HepG2 (cell line): ENCODE measurements at regions not wholly inside any gene's neighbourhood (a gene's known extent, or its start where the extent isn't known, plus 50 kb on each side); places are given as distances from the start of the nearest gene placed in this dataset.
"Not testable (repeated sequence)": the region's sequence is repeated elsewhere in the genome, so short reads cannot be mapped to it uniquely, and the experiment has no call there.

ENCODE experiments used
- ATAC-seq: fragments of 200-7000 bp; cut with Tn5 transposase; 3 replicates; pipeline ENCODE4 v1.9.1; 2020; ENCODE audit warnings: mild to moderate bottlenecking, moderate library complexity
- BruUV-seq: library from RNA; stranded (reverse); fragments of 400-500 nt; replicated peaks from 2 replicates; lab custom pipeline; 2021; lab: Mats Ljungman, UMichigan
- CTCF ChIA-PET: fragments of 300-600 bp; formaldehyde crosslinking; extraction: SDS; loops from one replicate; lab custom pipeline; 2021; ENCODE audit warnings: low total read pairs, inconsistent platforms, low intra/inter-chr PET ratio; lab: Yijun Ruan, JAX
- POLR2A ChIA-PET: fragments of 350-600 bp; sonication (Branson Sonifier 250); formaldehyde crosslinking; loops from one replicate; lab custom pipeline; 2020; ENCODE audit warnings: antibody characterized with exemption, inconsistent platforms; lab: Yijun Ruan, JAX
- DNase-seq: peaks from one replicate; pipeline ENCODE4 v3.0.0-alpha.2; 2015; ENCODE audit warnings: low spot score
- FAIRE-seq: peaks from 3 replicates; lab custom pipeline; 2011; peaks lifted over from hg19 to GRCh38; lab: Jason Lieb, UNC
- H2AFZ ChIP-seq: one replicate; pipeline ENCODE4 v1.6.1; 2011; ENCODE audit warnings: low read length, inconsistent platforms
- H3K27ac ChIP-seq: fragments of 300-600 bp; 3 replicates; pipeline ENCODE4 v1.8.0; 2011; ENCODE audit warnings: mixed run types, mild to moderate bottlenecking, mixed read lengths, low read length, inconsistent platforms; ENCODE audit not compliant: insufficient read depth; ENCODE audit errors: extremely low read length
- H3K27me3 ChIP-seq, 2 experiments: fragments of 200-600 bp in 1 of 2; 2 replicates in 1 of 2; 3 replicates in 1 of 2; pipeline versions ENCODE4 v1.6.0 to v1.8.0; 2011; ENCODE audit warnings: low read length in 2 of 2, mild to moderate bottlenecking in 2 of 2, moderate library complexity in 2 of 2, inconsistent platforms in 1 of 2; ENCODE audit not compliant: insufficient read depth in 2 of 2, control insufficient read depth in 1 of 2
- H3K36me3 ChIP-seq, 2 experiments: fragments of 200-600 bp in 1 of 2; replicated peaks in 1 of 2; 2 replicates in 1 of 2; 3 replicates in 1 of 2; pipeline versions ENCODE4 v1.5.1 to v1.8.0; 2011; ENCODE audit warnings: low read length in 2 of 2, inconsistent platforms in 1 of 2; ENCODE audit not compliant: insufficient read depth in 2 of 2, control insufficient read depth in 1 of 2
- H3K4me1 ChIP-seq: 2 replicates; pipeline ENCODE4 v1.5.1; 2012; ENCODE audit warnings: low read length, inconsistent platforms; ENCODE audit not compliant: insufficient read depth
- H3K4me2 ChIP-seq: 2 replicates; pipeline ENCODE4 v1.6.0; 2011; ENCODE audit warnings: low read depth, low read length, inconsistent platforms
- H3K4me3 ChIP-seq, 3 experiments: fragments of 200-600 bp in 1 of 3; sonication (generic), shearing (Covaris generic) in 1 of 3; replicated peaks in 1 of 3; 2 replicates each; pipeline ENCODE4 v1.5.1; 2011 to 2016; ENCODE audit warnings: low read length in 3 of 3, inconsistent platforms in 2 of 3, low read depth in 2 of 3, mild to moderate bottlenecking in 2 of 3, control low read depth in 1 of 3, mixed read lengths in 1 of 3; ENCODE audit not compliant: insufficient read depth in 1 of 3
- H3K79me2 ChIP-seq: one replicate; pipeline ENCODE4 v1.6.1; 2011; ENCODE audit warnings: low read length, inconsistent platforms; ENCODE audit not compliant: insufficient read depth
- H3K9ac ChIP-seq: 2 replicates; pipeline ENCODE4 v1.6.0; 2011; ENCODE audit warnings: mild to moderate bottlenecking, low read depth, low read length, inconsistent platforms; ENCODE audit not compliant: insufficient read depth
- H3K9me3 ChIP-seq: 2 replicates; pipeline ENCODE4 v1.5.1; 2012; ENCODE audit warnings: mild to moderate bottlenecking, low read length
- H4K20me1 ChIP-seq: 2 replicates; pipeline ENCODE4 v1.6.0; 2011; ENCODE audit warnings: inconsistent platforms, mild to moderate bottlenecking, low read length, moderate library complexity; ENCODE audit not compliant: insufficient read depth
- ELF3 ChIP-seq: IDR thresholded peaks from 2 replicates; pipeline ENCODE4 v1.6.1; 2016; ENCODE audit warnings: missing genetic modification reagents, missing compliant biosample characterization
- RAD21 ChIP-seq: fragments of 450-650 bp; formaldehyde crosslinking; IDR thresholded peaks from 2 replicates; pipeline ENCODE4 v1.5.0; 2020; ENCODE audit warnings: mild to moderate bottlenecking
- WGBS: methylation state at CpG from one replicate; pipeline ENCODE4 v1.1.6; 2017; ENCODE audit warnings: low lambda C conversion rate; 5-methylcytosine and 5-hydroxymethylcytosine counted together
- in situ Hi-C: cut with HindIII; loops from 2 replicates; pipeline ENCODE4 v1.10.0; 2017; ENCODE audit warnings: low pct_unique_long_range_greater_than_20kb; ENCODE audit not compliant: extremely low pct_ligation_motif_present
- intact Hi-C: fragments of 100-400 bp; cut with micrococcal nuclease; formaldehyde crosslinking; loops from one replicate; pipeline ENCODE4 v1.10.0; 2022; ENCODE audit not compliant: unreplicated experiment
- TF ChIP-seq, protein P1 (sequence below): sonication (generic); formaldehyde crosslinking; IDR thresholded peaks from 2 replicates; pipeline ENCODE4 v1.5.0; 2020; ENCODE audit warnings: mild to moderate bottlenecking, missing genetic modification reagents, moderate library complexity
- TF ChIP-seq, protein P2 (sequence below): sonication (generic); formaldehyde crosslinking; IDR thresholded peaks from 2 replicates; pipeline ENCODE4 v1.4.0; 2020; ENCODE audit warnings: missing genetic modification reagents

DNA sequence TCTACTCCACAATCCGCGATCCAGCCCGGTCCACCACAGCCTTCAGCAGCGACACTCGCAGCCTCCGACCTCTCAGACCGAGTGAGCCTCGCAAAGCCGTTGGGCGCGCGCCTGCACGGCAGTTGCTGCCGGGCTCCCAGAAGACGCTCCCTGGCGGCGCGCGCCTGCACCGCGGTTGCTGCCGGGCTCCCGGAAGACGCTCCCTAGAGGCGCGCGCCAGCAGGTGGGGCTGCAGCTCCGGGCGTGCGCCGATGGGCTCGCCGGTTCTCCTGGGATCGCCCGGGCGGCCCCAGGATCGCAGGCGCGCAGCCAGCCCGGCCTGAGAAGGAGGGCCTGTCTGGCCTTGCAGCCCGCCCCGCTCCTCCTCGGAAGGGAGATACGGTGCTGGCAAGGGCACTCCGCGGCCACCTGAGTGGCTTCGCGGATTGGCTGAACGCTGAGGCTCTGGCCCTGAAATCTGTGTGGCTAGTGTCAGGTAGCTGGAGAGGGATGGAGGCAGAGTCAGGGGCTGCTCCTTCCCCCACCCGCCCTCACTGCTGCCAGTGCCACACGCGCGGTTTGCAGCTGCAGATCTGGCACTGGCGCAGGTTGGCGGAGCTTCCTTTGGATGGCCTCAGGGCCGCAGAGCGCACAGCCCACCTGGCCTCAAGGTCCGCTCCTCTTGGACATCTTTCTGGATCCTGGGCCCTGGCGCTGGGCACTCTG lies 416.2 kb downstream of the FOXD4L4 start (continued):
- TF ChIP-seq, protein P1, sequence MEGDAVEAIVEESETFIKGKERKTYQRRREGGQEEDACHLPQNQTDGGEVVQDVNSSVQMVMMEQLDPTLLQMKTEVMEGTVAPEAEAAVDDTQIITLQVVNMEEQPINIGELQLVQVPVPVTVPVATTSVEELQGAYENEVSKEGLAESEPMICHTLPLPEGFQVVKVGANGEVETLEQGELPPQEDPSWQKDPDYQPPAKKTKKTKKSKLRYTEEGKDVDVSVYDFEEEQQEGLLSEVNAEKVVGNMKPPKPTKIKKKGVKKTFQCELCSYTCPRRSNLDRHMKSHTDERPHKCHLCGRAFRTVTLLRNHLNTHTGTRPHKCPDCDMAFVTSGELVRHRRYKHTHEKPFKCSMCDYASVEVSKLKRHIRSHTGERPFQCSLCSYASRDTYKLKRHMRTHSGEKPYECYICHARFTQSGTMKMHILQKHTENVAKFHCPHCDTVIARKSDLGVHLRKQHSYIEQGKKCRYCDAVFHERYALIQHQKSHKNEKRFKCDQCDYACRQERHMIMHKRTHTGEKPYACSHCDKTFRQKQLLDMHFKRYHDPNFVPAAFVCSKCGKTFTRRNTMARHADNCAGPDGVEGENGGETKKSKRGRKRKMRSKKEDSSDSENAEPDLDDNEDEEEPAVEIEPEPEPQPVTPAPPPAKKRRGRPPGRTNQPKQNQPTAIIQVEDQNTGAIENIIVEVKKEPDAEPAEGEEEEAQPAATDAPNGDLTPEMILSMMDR (CRISPR knock-in tag): peak; percentile 60
- TF ChIP-seq RAD21 (CRISPR knock-in tag) (peak; percentile 31; the same call in 1 of the 2 replicates), ELF3 (peak; percentile 27; the same call in 1 of the 2 replicates)
- TF ChIP-seq, protein P2, sequence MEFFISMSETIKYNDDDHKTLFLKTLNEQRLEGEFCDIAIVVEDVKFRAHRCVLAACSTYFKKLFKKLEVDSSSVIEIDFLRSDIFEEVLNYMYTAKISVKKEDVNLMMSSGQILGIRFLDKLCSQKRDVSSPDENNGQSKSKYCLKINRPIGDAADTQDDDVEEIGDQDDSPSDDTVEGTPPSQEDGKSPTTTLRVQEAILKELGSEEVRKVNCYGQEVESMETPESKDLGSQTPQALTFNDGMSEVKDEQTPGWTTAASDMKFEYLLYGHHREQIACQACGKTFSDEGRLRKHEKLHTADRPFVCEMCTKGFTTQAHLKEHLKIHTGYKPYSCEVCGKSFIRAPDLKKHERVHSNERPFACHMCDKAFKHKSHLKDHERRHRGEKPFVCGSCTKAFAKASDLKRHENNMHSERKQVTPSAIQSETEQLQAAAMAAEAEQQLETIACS (CRISPR knock-in tag): peak; percentile 78

DNA sequence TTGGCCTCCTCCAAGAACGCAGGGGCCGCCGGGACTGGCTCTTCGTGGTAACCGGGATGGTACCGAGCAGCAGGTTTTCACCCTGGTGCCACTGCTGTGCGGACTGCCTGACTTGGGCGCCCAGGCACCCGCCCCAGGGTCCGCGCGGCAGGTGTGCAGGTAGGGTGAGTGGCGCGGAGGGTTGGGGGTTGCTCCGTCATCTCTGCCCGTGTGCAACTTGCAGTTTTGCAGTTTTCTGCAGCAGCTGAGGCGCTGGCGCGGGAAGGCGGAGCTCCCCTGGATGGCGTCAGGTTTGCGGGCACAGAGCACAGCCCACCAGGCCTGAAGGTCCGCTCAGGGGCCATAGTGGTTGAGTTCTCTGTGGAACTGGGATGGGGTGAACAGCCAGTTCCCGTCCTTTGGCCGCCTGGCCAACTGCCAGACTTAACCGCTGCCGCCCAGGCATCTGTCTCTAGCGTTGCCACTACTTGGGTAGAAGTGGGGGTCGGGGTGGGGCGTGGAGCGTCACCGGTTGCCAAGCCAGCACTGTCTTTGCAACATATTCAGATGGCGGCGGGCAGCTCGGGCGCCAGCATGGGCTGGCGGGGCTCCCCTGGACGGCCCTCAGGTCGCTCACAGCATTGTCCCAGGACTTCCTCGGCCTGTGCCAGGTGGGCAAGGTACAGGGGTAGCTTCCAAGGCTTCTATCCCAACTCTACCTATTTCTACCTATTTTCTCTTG lies 417.2 kb downstream of the FOXD4L4 start:
- POLR2A ChIA-PET, BruUV-seq, CTCF ChIA-PET, in situ Hi-C loops, H3K9ac ChIP-seq, H3K79me2 ChIP-seq, intact Hi-C loops, H3K27me3 ChIP-seq, ATAC-seq, H4K20me1 ChIP-seq, H3K9me3 ChIP-seq, H3K4me1 ChIP-seq, DNase-seq, H3K4me2 ChIP-seq, H3K4me3 ChIP-seq, H3K36me3 ChIP-seq, H2AFZ ChIP-seq, H3K27ac ChIP-seq, FAIRE-seq: not testable (repeated sequence)
- WGBS: 74% methylated on average over 14 of the region's 40 CpGs

DNA sequence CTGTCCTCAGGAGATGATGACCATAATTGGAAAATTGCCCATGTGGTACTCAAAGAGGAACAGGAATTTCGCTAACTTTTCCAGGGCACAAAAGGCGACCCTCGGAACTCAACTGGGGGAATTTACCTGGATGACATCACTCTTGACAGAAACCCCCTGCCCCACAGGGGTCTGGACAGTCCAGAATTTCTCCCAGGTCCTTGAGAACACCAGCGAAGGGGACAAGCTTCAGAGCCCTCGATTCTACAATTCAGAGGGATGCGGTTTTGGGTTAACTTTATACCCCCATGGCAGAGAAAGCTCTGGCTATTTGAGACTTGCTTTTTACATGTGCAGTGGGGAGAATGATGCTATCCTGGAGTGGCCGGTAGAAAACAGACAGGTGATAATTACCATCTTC lies 445.4 kb downstream of the FOXD4L4 start:
- POLR2A ChIA-PET, CTCF ChIA-PET, H3K27me3 ChIP-seq, FAIRE-seq, ATAC-seq, H3K4me3 ChIP-seq, H3K4me2 ChIP-seq, H4K20me1 ChIP-seq, DNase-seq, H3K79me2 ChIP-seq, H3K27ac ChIP-seq, BruUV-seq, H3K9ac ChIP-seq, H3K36me3 ChIP-seq, H2AFZ ChIP-seq, H3K9me3 ChIP-seq, in situ Hi-C loops, H3K4me1 ChIP-seq, intact Hi-C loops: not testable (repeated sequence)
- WGBS: 0% methylated on average over 2 of the region's 7 CpGs

DNA sequence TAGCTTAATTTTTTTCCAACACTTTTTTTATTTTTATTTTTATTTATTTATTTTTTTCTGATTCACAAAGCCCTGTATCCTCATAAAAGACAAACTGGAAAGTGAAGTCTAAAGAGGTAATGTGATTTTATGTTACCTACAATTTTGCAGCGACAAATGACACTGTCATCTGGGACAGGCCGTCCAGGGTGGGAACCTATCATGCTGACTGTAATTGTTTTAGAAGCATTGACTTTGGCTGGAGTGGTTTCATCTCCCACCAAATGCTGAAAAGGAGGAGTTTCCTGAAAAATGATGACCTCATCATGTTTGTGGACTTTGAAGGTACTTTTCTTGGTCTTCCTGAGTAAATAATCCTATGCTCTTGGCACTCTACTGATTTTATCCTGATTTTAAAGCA lies 446.7 kb downstream of the FOXD4L4 start:
- POLR2A ChIA-PET, H3K27me3 ChIP-seq, H3K4me1 ChIP-seq, FAIRE-seq, in situ Hi-C loops, ATAC-seq, H3K9me3 ChIP-seq, DNase-seq, H3K79me2 ChIP-seq, CTCF ChIA-PET, H3K4me2 ChIP-seq, H3K9ac ChIP-seq, BruUV-seq, H3K27ac ChIP-seq, H4K20me1 ChIP-seq, H2AFZ ChIP-seq, H3K36me3 ChIP-seq, H3K4me3 ChIP-seq, intact Hi-C loops: not testable (repeated sequence)
- 18% methylated on average over 2 of the region's 2 CpGs for WGBS
